Endodermal cell (in vitro differentiated cells): ENCODE measurements at regions not wholly inside any gene's neighbourhood (a gene's known extent, or its start where the extent isn't known, plus 50 kb on each side); places are given as distances from the start of the nearest gene placed in this dataset.

ENCODE experiments used
- DNase-seq: peaks from one replicate; pipeline ENCODE4 v3.0.0-alpha.2; 2017
- H3K27ac ChIP-seq: 2 replicates; pipeline ENCODE4 v1.5.1; 2013; ENCODE audit warnings: mild to moderate bottlenecking, low read depth, low read length, moderate library complexity
- H3K27me3 ChIP-seq: 2 replicates; pipeline ENCODE4 v1.6.1; 2013; ENCODE audit warnings: mild to moderate bottlenecking, low read length, moderate library complexity; ENCODE audit not compliant: insufficient read depth, control insufficient read depth, poor library complexity, severe bottlenecking
- H3K36me3 ChIP-seq: 2 replicates; pipeline ENCODE4 v1.7.0; 2013; ENCODE audit warnings: mild to moderate bottlenecking, low read length, moderate library complexity; ENCODE audit not compliant: control insufficient read depth, insufficient read depth
- H3K4me1 ChIP-seq: one replicate; pipeline ENCODE4 v1.7.0; 2013; ENCODE audit warnings: low read length; ENCODE audit not compliant: control insufficient read depth, insufficient read depth
- H3K4me3 ChIP-seq: 2 replicates; pipeline ENCODE4 v1.5.1; 2013; ENCODE audit warnings: mild to moderate bottlenecking, low read length, moderate library complexity
- H3K9ac ChIP-seq: 2 replicates; pipeline ENCODE4 v1.6.1; 2013; ENCODE audit warnings: mild to moderate bottlenecking, low read length, moderate library complexity; ENCODE audit not compliant: poor library complexity, severe bottlenecking; ENCODE audit errors: extremely low read depth
- H3K9me3 ChIP-seq: 2 replicates; pipeline ENCODE4 v1.6.1; 2013; ENCODE audit warnings: mild to moderate bottlenecking, low read length, moderate library complexity; ENCODE audit not compliant: control insufficient read depth
- H3K27ac Mint-ChIP-seq: 2 replicates; pipeline ENCODE4 v1.8.0; 2020; ENCODE audit warnings: mixed read lengths
- H3K27me3 Mint-ChIP-seq: 2 replicates; pipeline ENCODE4 v1.8.0; 2021; ENCODE audit warnings: mild to moderate bottlenecking, mixed read lengths; ENCODE audit not compliant: insufficient read depth
- H3K36me3 Mint-ChIP-seq: 2 replicates; pipeline ENCODE4 v1.8.0; 2020; ENCODE audit warnings: low read depth, mixed read lengths
- H3K4me1 Mint-ChIP-seq: 2 replicates; pipeline ENCODE4 v1.8.0; 2020; ENCODE audit warnings: mixed read lengths
- H3K4me3 Mint-ChIP-seq: 2 replicates; pipeline ENCODE4 v1.8.0; 2020; ENCODE audit warnings: mild to moderate bottlenecking, moderate library complexity, mixed read lengths
- H3K9me3 Mint-ChIP-seq: 2 replicates; pipeline ENCODE4 v1.8.0; 2020; ENCODE audit warnings: mild to moderate bottlenecking, mixed read lengths
- WGBS, 2 experiments: methylation state at CpG; one replicate each; pipeline versions ENCODE4 v1.1.5 to v1.1.7; 2013; ENCODE audit warnings: missing lambda C conversion rate in 2 of 2, mixed read lengths in 1 of 2; ENCODE audit not compliant: insufficient coverage in 1 of 2, insufficient read length in 1 of 2; 5-methylcytosine and 5-hydroxymethylcytosine counted together
- TF ChIP-seq, protein P1 (sequence below): fragments of 200-600 bp; sonication (generic); conservative IDR thresholded peaks from 2 replicates; pipeline ENCODE4 v1.5.0; 2021; ENCODE audit warnings: antibody characterized with exemption, mild to moderate bottlenecking

DNA sequence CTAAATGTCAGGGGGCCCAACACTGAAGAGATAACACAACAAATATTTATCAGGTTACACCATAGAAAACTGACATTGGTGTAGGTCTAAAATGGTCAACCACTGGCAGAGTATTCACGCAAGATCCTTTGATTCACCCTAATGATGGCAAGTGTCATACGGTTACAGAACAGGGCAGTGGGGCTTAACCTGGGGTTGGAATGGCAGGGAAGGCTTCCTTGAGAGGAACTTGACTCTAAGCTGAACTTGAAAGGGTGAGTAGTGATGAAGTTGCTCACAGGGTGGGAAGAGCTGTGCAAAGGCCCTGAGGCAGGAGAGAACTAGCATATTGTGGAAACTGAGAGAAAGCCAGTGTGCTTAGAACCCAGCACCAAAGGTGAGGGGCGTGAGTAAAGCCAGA, 97.1 kb upstream of the MVB12B start:
- H3K27me3 ChIP-seq = no peaks in the 10 kb centered on the region
- Mint-ChIP-seq H3K27me3 (peaks cover 19% of the 10 kb centered on the region), H3K27ac (no peak overlapping the region), H3K9me3 (peaks cover 3% of the 10 kb centered on the region), H3K36me3 (no peaks in the 10 kb centered on the region), H3K4me3 (no peak overlapping the region), H3K4me1 (no peaks in the 10 kb centered on the region)
- no peak overlapping the region for H3K4me3 ChIP-seq
- no peaks in the 10 kb centered on the region for H3K36me3 ChIP-seq
- TF ChIP-seq, protein P1, sequence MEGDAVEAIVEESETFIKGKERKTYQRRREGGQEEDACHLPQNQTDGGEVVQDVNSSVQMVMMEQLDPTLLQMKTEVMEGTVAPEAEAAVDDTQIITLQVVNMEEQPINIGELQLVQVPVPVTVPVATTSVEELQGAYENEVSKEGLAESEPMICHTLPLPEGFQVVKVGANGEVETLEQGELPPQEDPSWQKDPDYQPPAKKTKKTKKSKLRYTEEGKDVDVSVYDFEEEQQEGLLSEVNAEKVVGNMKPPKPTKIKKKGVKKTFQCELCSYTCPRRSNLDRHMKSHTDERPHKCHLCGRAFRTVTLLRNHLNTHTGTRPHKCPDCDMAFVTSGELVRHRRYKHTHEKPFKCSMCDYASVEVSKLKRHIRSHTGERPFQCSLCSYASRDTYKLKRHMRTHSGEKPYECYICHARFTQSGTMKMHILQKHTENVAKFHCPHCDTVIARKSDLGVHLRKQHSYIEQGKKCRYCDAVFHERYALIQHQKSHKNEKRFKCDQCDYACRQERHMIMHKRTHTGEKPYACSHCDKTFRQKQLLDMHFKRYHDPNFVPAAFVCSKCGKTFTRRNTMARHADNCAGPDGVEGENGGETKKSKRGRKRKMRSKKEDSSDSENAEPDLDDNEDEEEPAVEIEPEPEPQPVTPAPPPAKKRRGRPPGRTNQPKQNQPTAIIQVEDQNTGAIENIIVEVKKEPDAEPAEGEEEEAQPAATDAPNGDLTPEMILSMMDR = no peak
- H3K9me3 ChIP-seq = no peaks in the 10 kb centered on the region
- DNase-seq = no peak
- H3K4me1 ChIP-seq = no peaks in the 10 kb centered on the region
- H3K27ac ChIP-seq = no peak overlapping the region
- 87 to 89% methylated on average over 3 of the region's 3 CpGs for WGBS, 2 experiments
- no peak overlapping the region for H3K9ac ChIP-seq

DNA sequence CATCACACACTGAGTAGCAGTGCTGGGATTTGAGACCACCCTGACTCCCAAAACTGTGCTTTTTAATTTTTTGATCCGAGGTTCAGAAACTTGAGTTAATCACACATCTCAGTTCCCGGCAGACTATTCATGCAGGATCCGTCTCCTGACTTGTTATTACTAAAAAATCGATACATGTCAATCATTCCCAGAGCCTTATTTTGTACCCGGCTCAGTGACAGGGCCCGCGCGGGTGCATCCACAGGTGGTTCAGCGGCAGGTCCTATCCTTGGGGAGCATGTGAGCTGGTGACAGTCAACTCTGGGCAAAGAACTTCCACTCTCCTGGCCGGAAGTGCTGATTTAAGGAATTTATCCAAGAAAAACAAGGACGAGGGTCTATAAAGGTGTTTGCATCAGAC, 95.9 kb upstream of the MVB12B start:
- no peak overlapping the region for H3K27ac Mint-ChIP-seq
- no peak overlapping the region for H3K4me3 Mint-ChIP-seq
- peaks cover 19% of the 10 kb centered on the region for H3K27me3 Mint-ChIP-seq
- Histone ChIP-seq H3K36me3 (no peaks in the 10 kb centered on the region), H3K4me1 (no peaks in the 10 kb centered on the region), H3K27ac (no peak overlapping the region), H3K9me3 (no peaks in the 10 kb centered on the region), H3K9ac (no peak overlapping the region), H3K4me3 (no peak overlapping the region), H3K27me3 (no peaks in the 10 kb centered on the region)
- DNase-seq = no peak
- TF ChIP-seq, protein P1 = no peak
- H3K4me1 Mint-ChIP-seq = no peaks in the 10 kb centered on the region
- WGBS, 2 experiments = 91 to 95% methylated on average over 11 of the region's 11 CpGs
- H3K36me3 Mint-ChIP-seq = no peaks in the 10 kb centered on the region
- peaks cover 3% of the 10 kb centered on the region for H3K9me3 Mint-ChIP-seq

DNA sequence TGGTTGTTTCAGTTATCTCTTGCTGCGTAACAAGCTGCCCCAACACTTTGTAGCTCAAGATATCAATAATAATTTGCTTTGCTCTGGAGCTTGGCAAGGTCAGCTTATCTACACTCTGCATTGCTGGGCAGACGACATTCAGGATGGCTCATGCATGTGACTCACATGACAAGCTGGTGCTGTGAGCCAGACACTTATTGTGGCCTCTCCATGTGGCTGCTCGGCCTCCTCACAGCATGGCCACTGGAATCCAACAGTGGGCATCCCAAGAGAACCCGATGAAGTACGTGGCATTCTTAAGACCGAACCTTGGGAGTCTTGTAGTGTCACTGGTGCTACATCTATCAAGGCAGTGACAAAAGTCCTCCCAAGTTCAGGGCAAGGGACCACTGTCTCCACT, 94.2 kb upstream of the MVB12B start:
- Mint-ChIP-seq H3K4me1 (no peaks in the 10 kb centered on the region), H3K27ac (no peak overlapping the region), H3K9me3 (peaks cover 3% of the 10 kb centered on the region), H3K4me3 (no peak overlapping the region), H3K36me3 (no peaks in the 10 kb centered on the region), H3K27me3 (peaks cover 12% of the 10 kb centered on the region)
- TF ChIP-seq, protein P1 = no peak
- H3K36me3 ChIP-seq = no peaks in the 10 kb centered on the region
- H3K4me1 ChIP-seq = no peaks in the 10 kb centered on the region
- DNase-seq = no peak
- H3K4me3 ChIP-seq = no peak overlapping the region
- H3K9me3 ChIP-seq = no peaks in the 10 kb centered on the region
- H3K9ac ChIP-seq = no peak overlapping the region
- no peaks in the 10 kb centered on the region for H3K27me3 ChIP-seq
- WGBS, 2 experiments = 94 to 95% methylated on average over 5 to 6 of the region's 6 CpGs
- H3K27ac ChIP-seq = no peak overlapping the region
